ENCODE measurements at regions not wholly inside any gene's neighbourhood (a gene's known extent, or its start where the extent isn't known, plus 50 kb on each side); places are given as distances from the start of the nearest gene placed in this dataset.

GRCh38 chr18:71027531-71027930, 738.7 kb downstream of the SOCS6 start:
- TF ChIP-seq CTCF (IDR thresholded peaks at IDR 0.05; ENCODE audit: low read length) (no peak), EZH2phosphoT487 (IDR thresholded peaks at IDR 0.05; ENCODE audit: low read length) (no peak)
